T-helper 2 cell treated with Interferon-gamma antibody and Interleukin-4, amounts not matched to agents 100 ng/mL and 5 ng/mL, for 36 hours (primary cell): ENCODE measurements at regions not wholly inside any gene's neighbourhood (a gene's known extent, or its start where the extent isn't known, plus 50 kb on each side); places are given as distances from the start of the nearest gene placed in this dataset.
"Not testable (repeated sequence)": the region's sequence is repeated elsewhere in the genome, so short reads cannot be mapped to it uniquely, and the experiment has no call there.

Experiments used
- intact Hi-C: fragments of 100-400 bp; cut with micrococcal nuclease; formaldehyde crosslinking; loops from one replicate; pipeline ENCODE4 v1.15.1; 2023

- intact Hi-C loops: no loop called here
Observed at GRCh38 chr2:37569986-37570679, 101.3 kb downstream of the CDC42EP3 start.

GRCh38 chr2:37570773-37571586 is 100.5 kb downstream of the CDC42EP3 start:
- intact Hi-C loops: no loop called here

DNA sequence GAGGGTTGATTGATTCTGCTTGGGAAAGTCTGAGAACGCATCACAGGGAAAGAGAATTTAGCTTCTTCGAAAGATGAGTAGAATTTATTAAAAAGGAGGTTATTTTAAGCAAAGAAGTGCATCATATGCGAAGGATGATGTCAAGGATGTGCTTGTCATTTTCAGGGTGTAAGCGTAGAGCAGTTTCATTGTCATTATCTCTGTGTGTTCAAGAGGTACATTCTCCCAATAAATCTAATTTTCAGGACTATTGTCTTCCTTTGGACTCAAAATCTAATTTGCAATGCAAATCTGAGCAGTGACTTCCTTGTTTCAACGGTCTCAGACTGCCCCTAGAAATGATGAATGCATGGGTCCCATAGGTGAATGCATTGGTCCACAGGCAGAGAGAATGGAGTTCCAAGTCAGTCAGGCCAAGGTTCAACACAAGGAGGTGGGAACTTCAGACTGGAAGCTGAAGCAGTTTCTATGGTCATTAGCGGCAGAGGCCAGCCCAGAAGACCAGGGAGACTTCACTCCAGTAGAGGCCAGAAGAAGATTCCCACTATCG is 99.8 kb downstream of the CDC42EP3 start:
- intact Hi-C loops: no loop called here

- intact Hi-C loops: no loop called here
Observed at GRCh38 chr2:37573451-37574388, 97.7 kb downstream of the CDC42EP3 start.

- intact Hi-C loops: no loop called here
Observed at GRCh38 chr2:37575780-37576179, 95.7 kb downstream of the CDC42EP3 start.

DNA sequence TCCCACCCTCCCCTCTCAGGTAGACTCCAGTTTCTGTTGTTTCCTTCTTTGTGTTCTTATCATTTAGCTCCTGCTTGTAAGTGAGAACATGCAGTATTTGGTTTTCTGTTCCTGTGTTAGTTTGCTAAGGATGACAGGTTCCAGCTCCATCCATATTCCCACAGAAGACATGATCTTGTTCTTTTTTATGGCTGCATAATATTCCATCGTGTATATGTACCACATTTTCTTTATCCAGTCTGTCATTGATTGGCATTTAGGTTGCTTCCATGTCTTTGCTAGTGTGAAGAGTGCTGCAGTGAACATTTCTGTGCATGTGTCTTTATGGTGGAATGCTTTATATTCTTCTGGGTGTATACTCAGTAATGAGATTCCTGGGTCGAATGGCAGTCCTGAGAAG is 95.2 kb downstream of the CDC42EP3 start:
- intact Hi-C loops: not testable (repeated sequence)

GRCh38 chr2:37576831-37577230 is 94.6 kb downstream of the CDC42EP3 start:
- intact Hi-C loops: no loop called here

- intact Hi-C loops: no loop called here
Observed at GRCh38 chr2:37579192-37579713, 92.2 kb downstream of the CDC42EP3 start.

DNA sequence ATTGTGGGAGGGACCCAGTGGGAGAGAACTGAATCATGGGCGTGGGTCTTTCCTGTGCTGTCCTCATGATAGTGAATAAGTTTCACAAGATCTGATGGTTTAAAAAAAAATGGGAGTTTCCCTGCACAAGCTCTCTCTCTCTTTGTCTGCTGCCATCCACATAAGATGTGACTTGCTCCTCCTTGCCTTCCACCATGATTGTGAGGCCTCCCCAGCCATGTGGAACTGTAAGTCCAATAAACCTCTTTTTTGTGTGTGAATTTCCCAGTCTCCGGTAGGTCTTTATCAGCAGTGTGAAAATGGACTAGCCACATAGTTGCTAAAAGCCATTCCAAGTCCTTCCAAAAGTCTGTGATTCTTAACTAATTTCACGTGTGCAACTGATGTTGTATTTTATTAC is 91.5 kb downstream of the CDC42EP3 start:
- intact Hi-C loops: not testable (repeated sequence)

- intact Hi-C loops: no loop called here
Observed at GRCh38 chr2:37581433-37581832, 90.0 kb downstream of the CDC42EP3 start.

DNA sequence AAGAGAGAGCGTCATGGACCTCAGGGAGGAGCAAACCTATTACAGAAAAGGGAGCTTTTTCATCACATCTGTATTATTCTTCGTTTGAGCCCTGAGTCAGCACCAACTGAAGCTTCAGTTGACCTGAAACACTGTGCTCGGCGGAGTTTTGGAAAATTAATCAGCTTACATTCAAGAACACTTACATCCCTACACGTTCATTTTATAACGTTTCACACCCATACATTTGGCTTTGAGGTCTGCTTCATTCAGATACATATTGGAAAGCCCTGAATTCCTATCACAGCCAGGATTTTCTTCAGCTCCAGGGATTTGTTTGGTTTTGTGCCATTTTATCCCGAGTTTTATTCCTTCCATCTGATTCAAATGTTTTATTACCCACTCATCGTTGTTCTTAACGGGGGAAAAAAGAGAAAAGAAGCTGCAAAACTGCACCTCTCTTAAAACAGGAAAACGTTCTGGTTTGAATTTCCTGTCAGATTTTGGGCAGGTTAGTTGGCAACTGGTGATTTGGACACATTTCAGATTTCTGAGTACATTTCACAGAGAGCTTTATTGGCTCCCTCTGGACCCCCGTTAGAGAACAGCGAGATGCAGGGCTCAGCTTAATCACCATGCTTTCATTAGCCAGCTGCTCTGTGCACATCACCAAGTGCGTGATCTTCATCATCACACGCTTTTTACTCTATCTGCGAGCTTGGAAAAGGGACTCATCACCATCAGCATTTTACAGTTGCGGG is 88.8 kb downstream of the CDC42EP3 start:
- intact Hi-C loops: no loop called here

- intact Hi-C loops: no loop called here
Observed at GRCh38 chr2:37583402-37583801, 88.0 kb downstream of the CDC42EP3 start.

DNA sequence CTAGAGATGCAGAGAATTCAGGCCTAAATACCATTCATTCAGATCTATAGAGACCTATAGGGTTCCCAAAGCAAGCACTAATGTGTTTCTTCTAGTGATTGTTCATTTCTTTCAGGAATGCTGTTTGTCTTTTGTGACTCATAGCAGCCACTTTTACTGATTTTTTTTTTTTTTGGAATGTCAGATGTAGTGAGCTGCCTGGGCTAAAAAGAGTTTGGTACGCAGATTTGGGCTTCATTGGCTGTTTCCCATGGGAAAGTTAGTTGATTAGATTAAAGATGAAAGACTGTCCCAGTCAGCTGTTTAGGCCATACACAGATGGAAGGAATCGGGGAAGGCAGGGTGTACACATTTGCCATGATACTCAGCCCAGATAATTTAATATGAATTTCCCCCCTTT is 87.6 kb downstream of the CDC42EP3 start:
- intact Hi-C loops: no loop called here

GRCh38 chr2:37585295-37585908 is 86.0 kb downstream of the CDC42EP3 start:
- intact Hi-C loops: no loop called here

GRCh38 chr2:37585982-37586621 is 85.3 kb downstream of the CDC42EP3 start:
- intact Hi-C loops: loop anchor here (1.0 kb wide), 1 partner anchor 49 kb away; no protein-coding TSS in a partner anchor

DNA sequence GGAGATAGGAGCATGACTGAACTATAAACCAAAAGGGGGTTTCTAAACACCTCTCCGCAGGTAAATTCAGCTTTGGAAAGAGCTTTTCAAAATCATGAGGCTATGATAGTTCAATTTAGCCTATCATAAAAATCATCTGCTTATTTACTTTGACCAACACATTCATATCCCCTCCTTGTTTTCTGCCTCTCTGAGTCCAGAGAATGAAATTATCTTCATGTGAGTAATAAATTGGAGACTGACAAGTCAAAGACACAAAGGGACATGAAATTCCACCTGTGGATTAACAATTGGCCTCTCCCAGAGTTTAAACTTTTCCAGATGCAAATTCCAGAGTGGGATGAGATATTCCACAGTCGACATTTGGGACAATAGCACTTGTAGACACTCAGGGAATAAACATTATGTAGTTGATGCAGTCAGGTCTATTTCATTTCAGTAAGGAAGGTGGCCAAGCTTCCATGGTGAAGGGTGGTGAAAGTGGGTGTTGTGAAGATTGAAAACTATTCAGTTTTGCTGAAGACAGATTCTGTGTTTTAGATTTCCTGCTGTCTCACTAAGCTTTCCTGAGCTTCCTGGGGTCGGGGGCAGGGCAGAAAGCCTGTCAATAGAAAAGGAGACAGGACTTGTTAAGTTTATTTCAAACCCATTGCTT is 84.7 kb downstream of the CDC42EP3 start:
- intact Hi-C loops: loop anchor here (1.0 kb wide), 1 partner anchor 49 kb away; no protein-coding TSS in a partner anchor

- intact Hi-C loops: no loop called here
Observed at GRCh38 chr2:37587817-37588216, 83.6 kb downstream of the CDC42EP3 start.

DNA sequence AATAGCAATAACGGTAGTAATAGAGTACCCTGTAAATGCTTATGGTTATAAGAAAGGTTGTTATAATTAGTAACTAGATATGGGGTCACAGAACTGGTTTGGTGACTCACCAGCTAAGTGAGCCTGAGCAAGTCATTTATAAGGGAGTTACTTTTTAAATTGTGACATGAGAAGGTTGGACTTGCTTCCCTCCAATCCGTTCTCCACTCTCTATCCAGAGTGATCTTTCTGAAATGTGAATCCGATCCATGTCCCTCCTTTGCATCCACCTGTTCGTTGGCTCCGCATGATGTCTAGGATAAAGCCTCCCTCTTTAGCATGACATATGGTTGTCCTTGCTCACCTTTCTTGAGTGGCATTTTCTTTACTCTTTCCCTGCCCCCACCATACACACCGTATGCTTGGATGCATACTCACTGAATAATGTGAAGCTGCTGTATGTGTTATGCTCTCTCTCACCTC is 83.1 kb downstream of the CDC42EP3 start:
- intact Hi-C loops: no loop called here

DNA sequence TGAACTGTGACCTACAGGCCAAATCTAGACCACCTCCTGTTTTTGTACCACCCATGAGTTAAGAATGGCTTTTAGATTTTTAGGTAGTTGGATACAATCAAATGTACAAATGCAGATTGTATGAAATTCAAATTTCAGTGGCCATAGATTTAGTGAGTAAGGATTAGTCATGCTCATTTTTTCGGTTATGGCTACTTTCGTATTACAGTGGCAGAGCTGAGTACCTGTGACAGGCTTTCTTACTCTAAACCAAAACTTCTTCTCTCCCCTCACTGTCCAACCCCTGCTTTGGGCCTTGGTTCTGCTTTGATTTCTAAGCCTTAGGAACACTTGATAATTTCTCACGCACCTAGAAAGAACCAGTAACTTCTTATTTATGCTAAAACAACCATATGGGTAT is 82.1 kb downstream of the CDC42EP3 start:
- intact Hi-C loops: no loop called here
